GM18519 (cell line): ENCODE measurements at regions not wholly inside any gene's neighbourhood (a gene's known extent, or its start where the extent isn't known, plus 50 kb on each side); places are given as distances from the start of the nearest gene placed in this dataset.

Source experiments
- ATAC-seq: cut with Tn5 transposase; IDR thresholded peaks from one replicate; pipeline ENCODE4 v1.9.1; 2021; ENCODE audit warnings: mild to moderate bottlenecking, moderate library complexity; ENCODE audit not compliant: unreplicated experiment, low FRiP score

- no peak for ATAC-seq
These were observed 140.6 kb upstream of the PHACTR1 start for GRCh38 chr6:12575961-12576360.

GRCh38 chr6:12576389-12576788 is 140.2 kb upstream of the PHACTR1 start:
- ATAC-seq, result no peak

DNA sequence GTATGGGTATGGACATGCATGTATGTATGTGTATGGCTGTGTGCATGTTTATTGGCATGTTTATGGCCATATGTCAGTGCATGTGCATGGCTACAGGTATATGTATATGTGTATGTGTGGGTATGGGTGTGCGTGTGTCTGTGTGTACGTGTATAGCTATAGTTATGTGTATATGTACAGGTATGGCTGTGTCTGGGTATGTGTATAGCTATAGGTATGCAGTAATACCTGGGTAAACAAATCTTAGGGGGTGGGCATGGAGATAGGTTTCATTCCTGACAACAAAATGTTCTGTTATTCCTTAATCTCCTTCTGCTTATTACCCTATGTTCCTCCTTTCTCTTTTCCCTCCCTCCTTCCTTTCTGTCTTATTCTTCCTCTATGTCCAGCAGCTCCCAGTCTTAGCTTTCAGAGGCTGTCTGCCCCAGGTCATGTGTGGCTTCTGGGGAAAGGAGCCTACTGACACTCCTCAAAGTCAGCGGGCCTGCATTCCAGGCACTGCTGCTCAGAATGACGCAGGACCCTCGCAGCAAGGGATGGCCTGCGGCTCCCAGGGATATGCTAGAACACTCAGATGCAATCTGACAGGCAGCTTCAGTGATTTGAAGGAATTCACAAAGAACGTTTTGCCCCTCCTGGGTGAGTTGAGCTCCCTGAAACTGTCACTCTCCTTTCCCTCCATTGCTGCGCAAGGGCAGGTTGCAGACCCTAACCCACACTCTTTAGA is 139.3 kb upstream of the PHACTR1 start:
- no peak for ATAC-seq

- no peak for ATAC-seq
These were observed 138.5 kb upstream of the PHACTR1 start for GRCh38 chr6:12578097-12578496.

DNA sequence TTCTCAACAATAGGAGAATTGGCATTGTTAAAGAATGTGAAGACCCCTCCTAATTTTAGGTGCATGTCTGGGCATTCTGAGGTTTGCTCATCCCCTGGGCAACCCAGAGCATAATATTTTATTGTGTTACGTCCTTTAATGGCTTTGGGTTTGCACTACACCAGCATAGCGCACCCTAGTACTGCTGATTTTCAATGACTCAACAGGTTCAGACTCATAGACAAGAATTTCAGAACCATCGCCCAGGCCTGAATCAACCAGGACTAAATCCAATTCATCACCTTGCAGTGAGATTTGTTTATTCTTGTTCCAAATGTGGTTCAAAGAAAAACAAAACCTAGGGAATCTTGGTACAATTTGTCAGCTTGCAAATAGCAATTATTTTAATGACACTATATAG is 137.8 kb upstream of the PHACTR1 start:
- ATAC-seq, result no peak

DNA sequence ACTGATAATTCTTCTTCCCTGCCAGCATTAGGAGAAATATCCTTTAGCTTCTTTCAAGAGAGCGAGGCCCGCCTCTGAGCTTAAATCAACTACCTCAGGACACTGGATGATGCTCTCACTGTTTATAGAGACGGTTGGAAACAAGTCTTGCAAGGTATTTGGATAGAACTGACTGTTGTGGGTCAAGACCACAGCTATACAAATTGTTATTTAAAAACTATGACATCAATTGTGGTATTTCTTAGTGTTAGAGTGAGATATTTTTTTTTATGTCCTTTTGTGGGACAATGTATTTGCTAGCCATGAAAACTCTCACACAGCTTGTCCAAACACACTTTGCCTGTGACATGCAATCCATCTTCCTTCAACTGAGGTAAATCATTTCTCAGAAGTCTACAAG is 136.3 kb upstream of the PHACTR1 start:
- ATAC-seq, result no peak

DNA sequence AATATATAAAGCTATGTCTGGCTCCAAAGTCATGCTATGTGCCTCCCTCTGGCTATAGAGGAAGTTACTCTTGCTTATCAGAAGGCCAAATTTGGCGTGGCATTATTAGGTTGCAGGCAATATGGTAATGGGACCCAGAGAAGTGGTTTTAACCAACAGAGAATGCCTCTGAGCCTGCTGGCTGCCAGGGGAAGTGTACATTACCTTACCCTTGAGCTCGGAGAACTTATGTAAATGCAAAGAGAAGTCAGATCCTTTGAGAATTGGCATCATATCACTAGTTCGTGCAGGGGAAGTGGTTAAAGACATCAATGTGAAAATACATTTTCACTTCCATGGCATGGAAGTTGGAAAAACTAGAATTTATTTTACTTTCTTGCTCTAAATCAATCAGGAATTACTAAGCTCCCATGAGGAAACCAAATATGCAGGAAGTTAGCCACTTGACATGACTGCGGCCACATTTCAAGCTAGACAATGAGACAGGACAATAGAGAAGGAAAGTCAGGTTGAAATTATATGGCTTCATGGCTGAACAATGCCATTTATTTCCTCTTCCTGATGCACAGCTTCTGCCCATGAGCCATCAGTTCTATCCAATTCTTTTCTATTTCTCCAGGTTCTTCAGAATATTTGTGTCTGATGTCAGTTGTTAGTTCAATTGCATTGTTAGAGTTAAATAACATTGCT is 134.0 kb upstream of the PHACTR1 start:
- ATAC-seq, result no peak

- no peak for ATAC-seq
These were observed 131.7 kb upstream of the PHACTR1 start for GRCh38 chr6:12584631-12585405.

GRCh38 chr6:12585497-12585958 is 131.0 kb upstream of the PHACTR1 start:
- no peak for ATAC-seq

- ATAC-seq, result no peak
These were observed 129.7 kb upstream of the PHACTR1 start for GRCh38 chr6:12586721-12587480.

DNA sequence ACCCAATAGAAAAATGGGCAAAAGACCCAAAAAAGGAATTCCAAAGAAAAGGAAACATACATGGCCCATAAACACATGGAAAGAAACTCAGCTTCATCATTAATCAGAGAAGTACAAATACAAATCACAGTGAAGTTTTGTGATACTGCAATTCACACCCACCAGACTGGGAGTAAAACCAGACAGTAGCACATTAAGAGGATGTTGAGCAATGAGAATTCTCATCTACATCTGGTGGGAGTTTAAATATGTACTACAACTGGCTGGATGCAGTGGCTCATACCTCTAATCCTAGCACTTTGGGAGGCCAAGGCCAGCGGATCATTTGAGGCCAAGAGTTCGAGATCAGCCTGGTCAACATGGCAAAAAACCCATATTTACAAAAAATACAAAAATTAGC is 125.7 kb upstream of the PHACTR1 start:
- no peak for ATAC-seq

DNA sequence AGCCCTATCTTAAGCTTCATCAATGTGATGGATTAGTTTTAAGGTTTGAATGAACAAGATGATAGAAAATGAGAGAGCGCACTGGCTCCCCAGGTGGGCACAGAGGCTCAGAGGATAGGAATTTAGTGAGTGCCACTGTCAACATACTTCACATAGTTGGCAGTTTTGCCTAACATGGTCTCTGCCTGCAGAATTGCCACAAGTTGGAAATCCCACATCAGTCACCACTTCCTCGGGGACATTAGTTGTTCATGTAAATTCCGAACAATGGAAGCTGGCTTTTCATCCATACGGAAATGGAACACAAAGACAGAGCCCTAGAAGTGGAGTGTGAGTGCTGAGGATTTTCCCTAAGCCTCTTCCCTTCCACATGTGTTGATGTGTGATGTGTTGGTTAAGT is 123.9 kb upstream of the PHACTR1 start:
- ATAC-seq, result no peak

DNA sequence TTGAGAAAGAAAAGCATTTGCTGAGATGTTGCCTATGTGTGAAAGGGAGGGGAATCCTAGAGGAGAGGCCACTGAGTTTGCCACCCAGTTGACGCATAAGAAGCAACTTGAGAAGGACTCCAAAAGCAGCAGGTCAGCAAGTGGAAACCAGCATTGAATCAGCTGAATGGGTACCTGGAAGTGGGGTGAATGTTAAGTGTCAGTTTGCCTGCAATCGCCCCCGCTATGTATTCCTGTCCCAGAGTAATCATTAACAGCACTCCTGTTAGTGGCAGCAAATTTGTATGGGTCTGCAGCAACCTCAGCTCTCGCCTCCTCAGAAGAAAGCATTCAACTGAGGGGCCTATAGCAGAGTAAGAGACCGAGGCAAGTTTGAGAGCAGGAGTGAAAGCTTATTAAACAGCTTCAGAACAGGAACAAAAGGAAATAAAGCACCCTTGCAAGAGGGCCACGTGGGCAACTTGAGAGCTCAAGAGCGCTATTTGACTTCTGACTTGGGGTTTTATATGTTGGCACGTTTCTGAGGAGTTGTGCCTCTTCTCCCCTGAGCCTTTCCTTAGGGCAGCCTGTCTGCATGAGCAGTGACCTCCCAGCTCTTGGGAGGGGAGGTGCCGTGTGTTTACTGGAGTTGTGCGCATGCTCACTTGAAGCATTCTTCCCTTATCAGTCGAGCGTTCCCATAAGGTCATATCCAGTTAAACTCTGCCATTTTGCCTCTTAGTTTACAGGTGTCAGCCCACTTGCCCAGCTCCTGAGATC is 122.6 kb upstream of the PHACTR1 start:
- no peak for ATAC-seq

- no peak for ATAC-seq
These were observed 122.1 kb upstream of the PHACTR1 start for GRCh38 chr6:12594530-12594893.

GRCh38 chr6:12595161-12595811 is 121.3 kb upstream of the PHACTR1 start:
- peak; percentile 45 for ATAC-seq

DNA sequence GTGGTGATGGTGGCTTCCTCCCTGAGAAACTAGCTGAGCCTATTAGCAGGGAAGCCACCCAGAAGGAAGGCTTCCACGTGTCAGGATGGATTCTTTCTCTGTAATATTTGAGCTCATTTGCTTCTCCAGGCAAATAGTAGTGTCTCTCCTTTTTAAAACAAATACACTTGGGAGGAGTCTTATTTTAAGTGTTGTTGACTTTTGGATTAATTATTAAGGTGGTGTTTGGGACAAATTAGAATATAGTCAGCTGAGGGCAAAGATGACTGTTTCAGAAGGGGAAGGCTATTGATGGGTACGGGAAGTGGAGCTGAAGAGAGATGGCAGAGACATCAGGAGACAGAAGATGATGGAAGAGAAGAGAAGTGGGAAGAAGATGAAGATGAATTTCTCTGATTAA is 119.8 kb upstream of the PHACTR1 start:
- no peak for ATAC-seq

DNA sequence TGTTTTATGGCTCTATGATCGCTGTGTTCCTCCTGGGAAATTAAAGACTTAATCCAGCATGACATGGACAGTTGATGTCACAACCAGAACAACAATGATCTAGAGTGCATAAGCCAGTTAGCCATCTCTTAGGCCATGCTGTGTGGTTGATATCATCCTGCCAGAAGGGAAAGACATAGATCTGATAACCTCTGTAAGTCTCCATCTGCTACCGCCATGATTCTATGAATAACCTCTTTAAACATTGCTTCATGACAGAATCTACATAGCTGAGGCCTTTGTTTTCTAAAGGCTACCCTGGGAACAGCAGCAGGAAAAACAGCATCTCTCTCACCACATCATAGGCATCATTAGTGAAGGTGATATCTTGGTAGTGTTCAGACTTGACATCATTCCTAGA is 117.6 kb upstream of the PHACTR1 start:
- ATAC-seq, result no peak

- ATAC-seq, result no peak
These were observed 114.7 kb upstream of the PHACTR1 start for GRCh38 chr6:12601881-12602280.

- no peak for ATAC-seq
These were observed 114.2 kb upstream of the PHACTR1 start for GRCh38 chr6:12602342-12602741.
